K562 (cell line): ENCODE measurements at regions not wholly inside any gene's neighbourhood (a gene's known extent, or its start where the extent isn't known, plus 50 kb on each side); places are given as distances from the start of the nearest gene placed in this dataset.

Experiments
- ARNT ChIP-seq, 2 experiments: fragments of 450-650 bp; IDR thresholded peaks; 2 replicates each; pipeline ENCODE4 v1.6.1; 2016; ENCODE audit warnings: mild to moderate bottlenecking in 1 of 2
- CHD2 ChIP-seq: IDR thresholded peaks from 2 replicates; pipeline ENCODE4 v1.6.1; 2011; ENCODE audit warnings: low read depth, low read length
- CTCF ChIP-seq, 3 experiments: IDR thresholded peaks in 2 of 3; conservative IDR thresholded peaks in 1 of 3; 2 replicates each; pipeline ENCODE4 v1.5.1; 2011 to 2012; ENCODE audit warnings: low read length in 3 of 3, mild to moderate bottlenecking in 3 of 3, control low read depth in 2 of 3, improper control_type of control experiment in 1 of 3, inconsistent platforms in 1 of 3, low read depth in 1 of 3, mixed read lengths in 1 of 3, moderate library complexity in 1 of 3; ENCODE audit not compliant: insufficient read depth in 2 of 3
- MAZ ChIP-seq, 2 experiments: fragments of 450-650 bp in 1 of 2; sonication (generic) in 1 of 2; formaldehyde crosslinking; IDR thresholded peaks in 1 of 2; conservative IDR thresholded peaks in 1 of 2; 2 replicates each; pipeline versions ENCODE4 v1.4.0 to v1.5.0; 2020; ENCODE audit warnings: mild to moderate bottlenecking in 1 of 2, missing genetic modification reagents in 1 of 2
- YY1 ChIP-seq, 3 experiments: IDR thresholded peaks; 2 replicates each; pipeline ENCODE4 v1.6.1; 2011; ENCODE audit warnings: low read length in 2 of 3, mild to moderate bottlenecking in 2 of 3, moderate library complexity in 2 of 3, borderline replicate concordance in 1 of 3, control low read depth in 1 of 3, low read depth in 1 of 3; ENCODE audit not compliant: insufficient read depth in 3 of 3, insufficient replicate concordance in 2 of 3, control insufficient read depth in 1 of 3, insufficient read length in 1 of 3; ENCODE audit errors: extremely low read depth in 1 of 3
- ZKSCAN3 ChIP-seq: fragments of 250-450 bp; sonication (Bioruptor Pico); IDR thresholded peaks from 2 replicates; pipeline ENCODE4 v1.4.0; 2020
- ZNF124 ChIP-seq: sonication (generic); formaldehyde crosslinking; IDR thresholded peaks from 2 replicates; pipeline ENCODE4 v1.8.1; 2022; ENCODE audit warnings: missing genetic modification reagents

- TF ChIP-seq ARNT (IDR thresholded peaks at IDR 0.05): no peak
- no peak for TF ChIP-seq CTCF (IDR thresholded peaks at IDR 0.05 in 2 of 3, conservative IDR thresholded peaks at IDR 0.05 in 1 of 3; ENCODE audit: insufficient read depth in 2 of 3, low read depth in 1 of 3, low read length in 3 of 3)
- no peak for TF ChIP-seq MAZ (CRISPR knock-in tag; conservative IDR thresholded peaks at IDR 0.05 in 1 of 2, IDR thresholded peaks at IDR 0.05 in 1 of 2)
- no peak for TF ChIP-seq ZNF124 (CRISPR knock-in tag)
- TF ChIP-seq YY1 (IDR thresholded peaks at IDR 0.05; ENCODE audit: borderline replicate concordance in 1 of 3, control insufficient read depth in 1 of 3, extremely low read depth in 1 of 3, insufficient read depth in 3 of 3, insufficient read length in 1 of 3, insufficient replicate concordance in 2 of 3, low read depth in 1 of 3, low read length in 2 of 3): no peak
- TF ChIP-seq CHD2: no peak
- no peak for TF ChIP-seq ZKSCAN3 (CRISPR knock-in tag)
These were observed 190.1 kb downstream of the GOLGA6L6 start for GRCh38 chr15:20351448-20351971.
